ENCODE measurements at regions not wholly inside any gene's neighbourhood (a gene's known extent, or its start where the extent isn't known, plus 50 kb on each side); places are given as distances from the start of the nearest gene placed in this dataset.
"Not testable (repeated sequence)": the region's sequence is repeated elsewhere in the genome, so short reads cannot be mapped to it uniquely, and the experiment has no call there.

- TF ChIP-seq ZNF449 (tag by site-specific recombination; IDR thresholded peaks at IDR 0.05) (no peak), ZNF221 (tag by site-specific recombination; IDR thresholded peaks at IDR 0.05; ENCODE audit: borderline replicate concordance) (no peak), ZBTB10 (tag by site-specific recombination; IDR thresholded peaks at IDR 0.05) (no peak), ZBTB20 (tag by site-specific recombination; IDR thresholded peaks at IDR 0.05) (no peak), ZNF121 (tag by site-specific recombination; IDR thresholded peaks at IDR 0.05) (no peak), GLIS2 (tag by site-specific recombination; IDR thresholded peaks at IDR 0.05) (no peak)
Measured at GRCh38 chr9:29183971-29184370, 1610.7 kb upstream of the C9orf72 start (continued).

GRCh38 chr9:29188771-29189170 lies 1615.5 kb upstream of the C9orf72 start:
- POLR2A ChIA-PET; H3K9me3 ChIP-seq (ENCODE audit: control insufficient read depth, insufficient read depth, low read depth, low read length); CTCF ChIA-PET; H3K4me1 ChIP-seq (ENCODE audit: control insufficient read depth, insufficient read depth, low read length); H3K36me3 ChIP-seq (ENCODE audit: control insufficient read depth in 2 of 2, insufficient read depth in 1 of 2, low read length in 2 of 2); H3K4me3 ChIP-seq (ENCODE audit: low read depth, low read length); H3K27ac ChIP-seq (ENCODE audit: extremely low read depth, low read depth, low read length): not testable (repeated sequence)

GRCh38 chr9:29189221-29189620 lies 1615.9 kb upstream of the C9orf72 start:
- H3K36me3 ChIP-seq (ENCODE audit: control insufficient read depth in 2 of 2, insufficient read depth in 1 of 2, low read length in 2 of 2); H3K9me3 ChIP-seq (ENCODE audit: control insufficient read depth, insufficient read depth, low read depth, low read length); H3K4me3 ChIP-seq (ENCODE audit: low read depth, low read length); H3K27ac ChIP-seq (ENCODE audit: extremely low read depth, low read depth, low read length); H3K4me1 ChIP-seq (ENCODE audit: control insufficient read depth, insufficient read depth, low read length); POLR2A ChIA-PET; CTCF ChIA-PET: not testable (repeated sequence)

- ChIA-PET CTCF (no interaction called here), POLR2A (no interaction called here)
- no peak overlapping the region for H3K27ac ChIP-seq (ENCODE audit: extremely low read depth, low read depth, low read length)
Measured at GRCh38 chr9:29198861-29199260, 1625.6 kb upstream of the C9orf72 start.

GRCh38 chr9:29199975-29200374 lies 1626.7 kb upstream of the C9orf72 start:
- Histone ChIP-seq H3K4me3 (ENCODE audit: low read depth, low read length) (no peak overlapping the region), H3K4me1 (ENCODE audit: control insufficient read depth, insufficient read depth, low read length) (no peaks in the 10 kb centered on the region), H3K9me3 (ENCODE audit: control insufficient read depth, insufficient read depth, low read depth, low read length) (no peaks in the 10 kb centered on the region), H3K36me3 (ENCODE audit: control insufficient read depth in 2 of 2, insufficient read depth in 1 of 2, low read length in 2 of 2) (no peaks in the 10 kb centered on the region), H3K27ac (ENCODE audit: extremely low read depth, low read depth, low read length) (no peak overlapping the region)
- CTCF ChIA-PET = interaction anchor here (0.6 kb wide), 1 partner anchor 19 kb away, joined by 3 read pairs; no protein-coding TSS in a partner anchor
- POLR2A ChIA-PET = no interaction called here
- no peak for TF ChIP-seq PRDM2 (tag by site-specific recombination; IDR thresholded peaks at IDR 0.05; ENCODE audit: borderline replicate concordance)
- no peak for TF ChIP-seq ZNF214 (tag by site-specific recombination; IDR thresholded peaks at IDR 0.05; ENCODE audit: borderline replicate concordance)
- no peak for TF ChIP-seq ZBTB20 (tag by site-specific recombination; IDR thresholded peaks at IDR 0.05)
- no peak for TF ChIP-seq MZF1 (tag by site-specific recombination; IDR thresholded peaks at IDR 0.05; ENCODE audit: borderline replicate concordance)

More at GRCh38 chr9:29198861-29199260, 1625.6 kb upstream of the C9orf72 start:
- TF ChIP-seq ZNF394 (tag by site-specific recombination; IDR thresholded peaks at IDR 0.05; ENCODE audit: borderline replicate concordance) (no peak), OSR2 (tag by site-specific recombination; IDR thresholded peaks at IDR 0.05) (no peak), ZNF629 (tag by site-specific recombination; IDR thresholded peaks at IDR 0.05) (no peak), ZNF776 (tag by site-specific recombination; IDR thresholded peaks at IDR 0.05; ENCODE audit: borderline replicate concordance) (no peak)
- no peaks in the 10 kb centered on the region for H3K9me3 ChIP-seq (ENCODE audit: control insufficient read depth, insufficient read depth, low read depth, low read length)
- H3K4me1 ChIP-seq (ENCODE audit: control insufficient read depth, insufficient read depth, low read length) = no peaks in the 10 kb centered on the region
- H3K36me3 ChIP-seq (ENCODE audit: control insufficient read depth in 2 of 2, insufficient read depth in 1 of 2, low read length in 2 of 2) = no peaks in the 10 kb centered on the region
- H3K4me3 ChIP-seq (ENCODE audit: low read depth, low read length) = no peak overlapping the region

All from HEK293 (cell line).